Right lobe of liver (tissue), 4 donors: ENCODE measurements at regions not wholly inside any gene's neighbourhood (a gene's known extent, or its start where the extent isn't known, plus 50 kb on each side); places are given as distances from the start of the nearest gene placed in this dataset.

Experiments
- POLR2A ChIP-seq: fragments of 450-650 bp; IDR thresholded peaks from one replicate; pipeline ENCODE4 v1.6.1; 2017; ENCODE audit warnings: antibody characterized with exemption, mild to moderate bottlenecking
- TF ChIP-seq, protein P1 (sequence below), 4 donors: fragments of 200-600 bp in 3 of 4; fragments of 450-650 bp in 1 of 4; IDR thresholded peaks; one replicate each; pipeline versions ENCODE4 v1.5.1 to v1.8.0; 2016 to 2022; ENCODE audit warnings: antibody characterized with exemption in 4 of 4, mild to moderate bottlenecking in 2 of 4
- donor health status: DM: no; HTN: no; CAD: no.
- donor health status: DM: no; HTN: no; CAD: no.
- donor health status: DM: no; HTN: yes; CAD: no.

DNA sequence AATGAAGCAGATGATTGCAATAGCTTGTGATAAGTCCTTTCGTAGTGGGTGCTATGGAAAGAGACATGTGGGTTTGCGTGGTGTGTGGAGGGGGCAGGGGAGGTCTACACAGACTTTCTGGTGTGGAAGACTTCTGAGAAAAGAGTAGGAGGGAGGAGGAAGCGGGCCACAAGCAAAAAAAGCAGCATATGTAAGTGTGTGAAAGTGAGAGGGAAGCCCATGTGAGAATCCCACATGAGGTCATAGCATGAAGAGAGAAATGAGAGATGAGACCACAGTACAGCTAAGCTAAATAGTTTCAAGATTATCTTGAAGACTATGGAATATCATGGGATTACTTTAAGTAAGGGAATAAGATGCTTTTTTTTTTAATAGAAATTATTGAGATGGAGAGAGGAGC is 2039.9 kb upstream of the TENM3 start:
- no peak for TF ChIP-seq POLR2A
- TF ChIP-seq, protein P1, sequence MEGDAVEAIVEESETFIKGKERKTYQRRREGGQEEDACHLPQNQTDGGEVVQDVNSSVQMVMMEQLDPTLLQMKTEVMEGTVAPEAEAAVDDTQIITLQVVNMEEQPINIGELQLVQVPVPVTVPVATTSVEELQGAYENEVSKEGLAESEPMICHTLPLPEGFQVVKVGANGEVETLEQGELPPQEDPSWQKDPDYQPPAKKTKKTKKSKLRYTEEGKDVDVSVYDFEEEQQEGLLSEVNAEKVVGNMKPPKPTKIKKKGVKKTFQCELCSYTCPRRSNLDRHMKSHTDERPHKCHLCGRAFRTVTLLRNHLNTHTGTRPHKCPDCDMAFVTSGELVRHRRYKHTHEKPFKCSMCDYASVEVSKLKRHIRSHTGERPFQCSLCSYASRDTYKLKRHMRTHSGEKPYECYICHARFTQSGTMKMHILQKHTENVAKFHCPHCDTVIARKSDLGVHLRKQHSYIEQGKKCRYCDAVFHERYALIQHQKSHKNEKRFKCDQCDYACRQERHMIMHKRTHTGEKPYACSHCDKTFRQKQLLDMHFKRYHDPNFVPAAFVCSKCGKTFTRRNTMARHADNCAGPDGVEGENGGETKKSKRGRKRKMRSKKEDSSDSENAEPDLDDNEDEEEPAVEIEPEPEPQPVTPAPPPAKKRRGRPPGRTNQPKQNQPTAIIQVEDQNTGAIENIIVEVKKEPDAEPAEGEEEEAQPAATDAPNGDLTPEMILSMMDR (IDR thresholded peaks at IDR 0.05) = no peak
